Neural cell (in vitro differentiated cells): ENCODE measurements at regions not wholly inside any gene's neighbourhood (a gene's known extent, or its start where the extent isn't known, plus 50 kb on each side); places are given as distances from the start of the nearest gene placed in this dataset.
"Not testable (repeated sequence)": the region's sequence is repeated elsewhere in the genome, so short reads cannot be mapped to it uniquely, and the experiment has no call there.

Source experiments
- EZH2 ChIP-seq: fragments of 200-600, 300-800 bp; shearing (Covaris generic), sonication (generic); IDR thresholded peaks from 2 replicates; pipeline ENCODE4 v1.6.1; 2014; ENCODE audit warnings: antibody characterized with exemption, low read length, borderline replicate concordance, mild to moderate bottlenecking; ENCODE audit not compliant: insufficient read depth, poor library complexity, severe bottlenecking
- TF ChIP-seq, protein P1 (sequence below): fragments of 450-650 bp; IDR thresholded peaks from 2 replicates; pipeline ENCODE4 v1.5.1; 2014; ENCODE audit warnings: antibody characterized with exemption, mild to moderate bottlenecking, moderate library complexity; ENCODE audit not compliant: poor library complexity, severe bottlenecking

DNA sequence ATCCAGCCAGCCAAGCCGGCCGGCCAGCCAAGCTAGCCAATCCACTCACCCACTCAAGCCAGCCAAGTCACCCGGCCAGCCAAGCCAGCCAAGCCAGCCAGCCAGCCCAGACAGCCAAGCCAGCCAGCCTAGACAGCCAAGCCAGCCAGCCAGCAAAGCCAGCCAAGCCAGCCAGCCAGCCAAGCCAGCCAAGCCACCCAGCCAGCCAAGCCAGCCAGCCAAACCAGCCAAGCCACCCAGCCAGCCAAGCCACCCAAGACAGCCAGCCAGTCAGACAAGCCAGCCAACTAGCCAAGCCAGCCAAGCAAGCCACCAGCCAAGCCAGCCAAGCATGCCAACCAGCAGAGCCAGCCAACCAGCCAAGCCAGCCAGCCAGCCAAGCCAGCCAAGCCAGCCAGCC is 322.7 kb upstream of the PLGLB2 start:
- TF ChIP-seq EZH2: not testable (repeated sequence)
- TF ChIP-seq, protein P1, sequence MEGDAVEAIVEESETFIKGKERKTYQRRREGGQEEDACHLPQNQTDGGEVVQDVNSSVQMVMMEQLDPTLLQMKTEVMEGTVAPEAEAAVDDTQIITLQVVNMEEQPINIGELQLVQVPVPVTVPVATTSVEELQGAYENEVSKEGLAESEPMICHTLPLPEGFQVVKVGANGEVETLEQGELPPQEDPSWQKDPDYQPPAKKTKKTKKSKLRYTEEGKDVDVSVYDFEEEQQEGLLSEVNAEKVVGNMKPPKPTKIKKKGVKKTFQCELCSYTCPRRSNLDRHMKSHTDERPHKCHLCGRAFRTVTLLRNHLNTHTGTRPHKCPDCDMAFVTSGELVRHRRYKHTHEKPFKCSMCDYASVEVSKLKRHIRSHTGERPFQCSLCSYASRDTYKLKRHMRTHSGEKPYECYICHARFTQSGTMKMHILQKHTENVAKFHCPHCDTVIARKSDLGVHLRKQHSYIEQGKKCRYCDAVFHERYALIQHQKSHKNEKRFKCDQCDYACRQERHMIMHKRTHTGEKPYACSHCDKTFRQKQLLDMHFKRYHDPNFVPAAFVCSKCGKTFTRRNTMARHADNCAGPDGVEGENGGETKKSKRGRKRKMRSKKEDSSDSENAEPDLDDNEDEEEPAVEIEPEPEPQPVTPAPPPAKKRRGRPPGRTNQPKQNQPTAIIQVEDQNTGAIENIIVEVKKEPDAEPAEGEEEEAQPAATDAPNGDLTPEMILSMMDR: not testable (repeated sequence)
